ENCODE measurements at regions not wholly inside any gene's neighbourhood (a gene's known extent, or its start where the extent isn't known, plus 50 kb on each side); places are given as distances from the start of the nearest gene placed in this dataset.

GRCh38 chr9:8158574-8158973, 359.0 kb upstream of the DMAC1 start:
- 69 to 78% methylated on average over 2 of the region's 2 CpGs for WGBS, 2 donors (ENCODE audit: low coverage in 1 of 2)
- Histone ChIP-seq H3K4me3 (no peak overlapping the region), H3K36me3 (no peaks in the 10 kb centered on the region), H3K27me3 (no peaks in the 10 kb centered on the region), H3K27ac (no peak overlapping the region), H3K4me1 (no peaks in the 10 kb centered on the region), H3K9me3 (no peaks in the 10 kb centered on the region)
- DNase-seq, result no peak
- in situ Hi-C loops (cut with MboI; ENCODE audit: low pct_ligation_motif_present in 1 of 4, low pct_unique_long_range_greater_than_20kb in 1 of 4, low sequenced_read_pairs in 3 of 4), result no loop called here
- TF ChIP-seq POLR2AphosphoS5 (IDR thresholded peaks at IDR 0.05) (no peak), POLR2A (IDR thresholded peaks at IDR 0.05) (no peak), EP300 (IDR thresholded peaks at IDR 0.05; ENCODE audit: low read depth) (no peak), CTCF (IDR thresholded peaks at IDR 0.05) (no peak)
- intact Hi-C loops (cut with DNase I; ENCODE audit: low total_unique reads), result no loop called here

GRCh38 chr9:8157683-8158324, 358.2 kb upstream of the DMAC1 start:
- intact Hi-C loops (cut with DNase I; ENCODE audit: low total_unique reads), result no loop called here
- TF ChIP-seq EP300 (IDR thresholded peaks at IDR 0.05; ENCODE audit: low read depth) (no peak), POLR2A (IDR thresholded peaks at IDR 0.05) (no peak), CTCF (IDR thresholded peaks at IDR 0.05) (no peak)
- in situ Hi-C loops (cut with MboI; ENCODE audit: low pct_ligation_motif_present in 1 of 4, low pct_unique_long_range_greater_than_20kb in 1 of 4, low sequenced_read_pairs in 3 of 4), result no loop called here
- no peaks in the 10 kb centered on the region for H3K9me3 ChIP-seq
- H3K27me3 ChIP-seq, result no peaks in the 10 kb centered on the region
- no peaks in the 10 kb centered on the region for H3K36me3 ChIP-seq
- 87 to 93% methylated on average over 3 of the region's 3 CpGs for WGBS, 2 donors (ENCODE audit: low coverage in 1 of 2)
- H3K4me1 ChIP-seq, result no peaks in the 10 kb centered on the region
- no peak for DNase-seq
- H3K4me3 ChIP-seq, result no peak overlapping the region
- no peak overlapping the region for H3K27ac ChIP-seq

GRCh38 chr9:8156346-8156745, 356.8 kb upstream of the DMAC1 start:
- Histone ChIP-seq H3K4me1 (no peaks in the 10 kb centered on the region), H3K9me3 (no peaks in the 10 kb centered on the region), H3K27me3 (no peaks in the 10 kb centered on the region), H3K36me3 (no peaks in the 10 kb centered on the region), H3K27ac (no peak overlapping the region), H3K4me3 (no peak overlapping the region)
- no peak for DNase-seq
- in situ Hi-C loops (cut with MboI; ENCODE audit: low pct_ligation_motif_present in 1 of 4, low pct_unique_long_range_greater_than_20kb in 1 of 4, low sequenced_read_pairs in 3 of 4) (no loop called here), intact Hi-C loops (cut with DNase I; ENCODE audit: low total_unique reads) (no loop called here)
- WGBS, 2 donors (ENCODE audit: low coverage in 1 of 2), result 60 to 69% methylated on average over 1 to 2 of the region's 2 CpGs
- no peak for TF ChIP-seq POLR2A (IDR thresholded peaks at IDR 0.05)
- no peak for TF ChIP-seq CTCF (IDR thresholded peaks at IDR 0.05)
- TF ChIP-seq EP300 (IDR thresholded peaks at IDR 0.05; ENCODE audit: low read depth), result no peak
- no peak for TF ChIP-seq POLR2AphosphoS5 (IDR thresholded peaks at IDR 0.05)

GRCh38 chr9:8155706-8156105, 356.1 kb upstream of the DMAC1 start:
- in situ Hi-C loops (cut with MboI; ENCODE audit: low pct_ligation_motif_present in 1 of 4, low pct_unique_long_range_greater_than_20kb in 1 of 4, low sequenced_read_pairs in 3 of 4), result no loop called here
- Histone ChIP-seq H3K4me1 (no peaks in the 10 kb centered on the region), H3K27ac (no peak overlapping the region), H3K36me3 (no peaks in the 10 kb centered on the region), H3K9me3 (no peaks in the 10 kb centered on the region), H3K27me3 (no peaks in the 10 kb centered on the region), H3K4me3 (no peak overlapping the region)
- intact Hi-C loops (cut with DNase I; ENCODE audit: low total_unique reads), result no loop called here
- TF ChIP-seq CTCF (IDR thresholded peaks at IDR 0.05), result no peak
- no peak for TF ChIP-seq POLR2A (IDR thresholded peaks at IDR 0.05)
- no peak for TF ChIP-seq EP300 (IDR thresholded peaks at IDR 0.05; ENCODE audit: low read depth)
- TF ChIP-seq POLR2AphosphoS5 (IDR thresholded peaks at IDR 0.05), result no peak
- DNase-seq, result no peak
- WGBS, 2 donors (ENCODE audit: low coverage in 1 of 2), result 89 to 93% methylated on average over 5 of the region's 5 CpGs

Data from transverse colon (tissue), 4 donors.